Caco-2 (cell line): ENCODE measurements at regions not wholly inside any gene's neighbourhood (a gene's known extent, or its start where the extent isn't known, plus 50 kb on each side); places are given as distances from the start of the nearest gene placed in this dataset.

Experiments used
- BruUV-seq: library from RNA; stranded (reverse); fragments of 400-500 nt; replicated peaks from 2 replicates; lab custom pipeline; 2021; lab: Mats Ljungman, UMichigan
- CTCF ChIA-PET: fragments of 300-600 bp; sonication (Branson Sonifier 250); formaldehyde crosslinking; loops from one replicate; lab custom pipeline; 2022; ENCODE audit warnings: antibody characterized with exemption; lab: Charles Lee
- POLR2A ChIA-PET: fragments of 300-600 bp; sonication (Branson Sonifier 250); formaldehyde crosslinking; loops from one replicate; lab custom pipeline; 2022; ENCODE audit warnings: antibody characterized with exemption; lab: Charles Lee
- DNase-seq, 2 experiments: peaks; one replicate each; pipeline versions ENCODE4 v3.0.0 to v3.0.0-alpha.2; 2020 to 2022
- H3K27me3 ChIP-seq: replicated peaks from 2 replicates; pipeline ENCODE4 v1.6.0; 2011; ENCODE audit warnings: low read length; ENCODE audit not compliant: control insufficient read depth, insufficient read depth
- H3K36me3 ChIP-seq: 2 replicates; pipeline ENCODE4 v1.5.1; 2011; ENCODE audit warnings: low read length; ENCODE audit not compliant: control insufficient read depth, insufficient read depth
- H3K4me1 ChIP-seq: fragments of 250-450 bp; sonication (Bioruptor Pico); 2 replicates; pipeline ENCODE4 v1.5.1; 2020; ENCODE audit warnings: mild to moderate bottlenecking
- H3K4me3 ChIP-seq: 2 replicates; pipeline ENCODE4 v1.5.1; 2011; ENCODE audit warnings: low read depth, mild to moderate bottlenecking, control low read depth, low read length
- H3K9me3 ChIP-seq: fragments of 250-450 bp; sonication (Bioruptor Pico); 2 replicates; pipeline ENCODE4 v1.5.1; 2020; ENCODE audit warnings: mild to moderate bottlenecking, moderate library complexity
- H3K27ac Mint-ChIP-seq: one replicate; pipeline ENCODE4 v1.8.0; 2022; ENCODE audit warnings: mixed read lengths; ENCODE audit not compliant: unreplicated experiment
- H3K27me3 Mint-ChIP-seq: one replicate; pipeline ENCODE4 v1.8.0; 2022; ENCODE audit warnings: mixed read lengths; ENCODE audit not compliant: insufficient read depth, unreplicated experiment
- H3K36me3 Mint-ChIP-seq: one replicate; pipeline ENCODE4 v1.8.0; 2022; ENCODE audit warnings: mild to moderate bottlenecking, mixed read lengths; ENCODE audit not compliant: insufficient read depth, unreplicated experiment
- H3K4me1 Mint-ChIP-seq: one replicate; pipeline ENCODE4 v1.8.0; 2022; ENCODE audit warnings: low read depth, mixed read lengths; ENCODE audit not compliant: unreplicated experiment
- H3K4me3 Mint-ChIP-seq: one replicate; pipeline ENCODE4 v1.8.0; 2022; ENCODE audit warnings: mild to moderate bottlenecking, moderate library complexity, mixed read lengths; ENCODE audit not compliant: unreplicated experiment
- H3K9me3 Mint-ChIP-seq: one replicate; pipeline ENCODE4 v1.8.0; 2022; ENCODE audit warnings: mixed read lengths; ENCODE audit not compliant: unreplicated experiment
- intact Hi-C: fragments of 100-400 bp; cut with micrococcal nuclease; formaldehyde crosslinking; loops from one replicate; pipeline ENCODE4 v1.10.0; 2022; ENCODE audit not compliant: unreplicated experiment
- TF ChIP-seq, protein P1 (sequence below), 2 experiments: fragments of 200-600 bp in 1 of 2; IDR thresholded peaks; 1 replicate in 1 of 2; 2 replicates in 1 of 2; pipeline versions ENCODE4 v1.5.1 to v1.8.0; 2011 to 2022; ENCODE audit warnings: antibody characterized with exemption in 1 of 2, control low read depth in 1 of 2, inconsistent platforms in 1 of 2, low read depth in 1 of 2, low read length in 1 of 2, mild to moderate bottlenecking in 1 of 2, moderate library complexity in 1 of 2; ENCODE audit not compliant: insufficient read depth in 1 of 2, severe bottlenecking in 1 of 2, unreplicated experiment in 1 of 2

GRCh38 chr5:158634714-158635113 is 465.0 kb downstream of the EBF1 start:
- CTCF ChIA-PET = interaction anchor here (0.6 kb wide), 1 partner anchor 123 kb away, joined by 9 read pairs; no protein-coding TSS in a partner anchor
- no peaks in the 10 kb centered on the region for H3K9me3 ChIP-seq
- POLR2A ChIA-PET = no interaction called here
- Mint-ChIP-seq H3K4me3 (no peak overlapping the region), H3K36me3 (no peaks in the 10 kb centered on the region), H3K4me1 (no peaks in the 10 kb centered on the region), H3K9me3 (no peaks in the 10 kb centered on the region), H3K27ac (no peak overlapping the region), H3K27me3 (peaks cover 4% of the 10 kb centered on the region)
- DNase-seq = no peak
- no peaks in the 10 kb centered on the region for H3K36me3 ChIP-seq
- no peaks in the 10 kb centered on the region for H3K27me3 ChIP-seq
- BruUV-seq = no TSS peak
- intact Hi-C loops = no loop called here
- H3K4me1 ChIP-seq = no peaks in the 10 kb centered on the region
- H3K4me3 ChIP-seq = no peak overlapping the region
- TF ChIP-seq, protein P1, sequence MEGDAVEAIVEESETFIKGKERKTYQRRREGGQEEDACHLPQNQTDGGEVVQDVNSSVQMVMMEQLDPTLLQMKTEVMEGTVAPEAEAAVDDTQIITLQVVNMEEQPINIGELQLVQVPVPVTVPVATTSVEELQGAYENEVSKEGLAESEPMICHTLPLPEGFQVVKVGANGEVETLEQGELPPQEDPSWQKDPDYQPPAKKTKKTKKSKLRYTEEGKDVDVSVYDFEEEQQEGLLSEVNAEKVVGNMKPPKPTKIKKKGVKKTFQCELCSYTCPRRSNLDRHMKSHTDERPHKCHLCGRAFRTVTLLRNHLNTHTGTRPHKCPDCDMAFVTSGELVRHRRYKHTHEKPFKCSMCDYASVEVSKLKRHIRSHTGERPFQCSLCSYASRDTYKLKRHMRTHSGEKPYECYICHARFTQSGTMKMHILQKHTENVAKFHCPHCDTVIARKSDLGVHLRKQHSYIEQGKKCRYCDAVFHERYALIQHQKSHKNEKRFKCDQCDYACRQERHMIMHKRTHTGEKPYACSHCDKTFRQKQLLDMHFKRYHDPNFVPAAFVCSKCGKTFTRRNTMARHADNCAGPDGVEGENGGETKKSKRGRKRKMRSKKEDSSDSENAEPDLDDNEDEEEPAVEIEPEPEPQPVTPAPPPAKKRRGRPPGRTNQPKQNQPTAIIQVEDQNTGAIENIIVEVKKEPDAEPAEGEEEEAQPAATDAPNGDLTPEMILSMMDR (IDR thresholded peaks at IDR 0.05; ENCODE audit: insufficient read depth in 1 of 2, low read depth in 1 of 2, low read length in 1 of 2, severe bottlenecking in 1 of 2, unreplicated experiment in 1 of 2) = no peak

DNA sequence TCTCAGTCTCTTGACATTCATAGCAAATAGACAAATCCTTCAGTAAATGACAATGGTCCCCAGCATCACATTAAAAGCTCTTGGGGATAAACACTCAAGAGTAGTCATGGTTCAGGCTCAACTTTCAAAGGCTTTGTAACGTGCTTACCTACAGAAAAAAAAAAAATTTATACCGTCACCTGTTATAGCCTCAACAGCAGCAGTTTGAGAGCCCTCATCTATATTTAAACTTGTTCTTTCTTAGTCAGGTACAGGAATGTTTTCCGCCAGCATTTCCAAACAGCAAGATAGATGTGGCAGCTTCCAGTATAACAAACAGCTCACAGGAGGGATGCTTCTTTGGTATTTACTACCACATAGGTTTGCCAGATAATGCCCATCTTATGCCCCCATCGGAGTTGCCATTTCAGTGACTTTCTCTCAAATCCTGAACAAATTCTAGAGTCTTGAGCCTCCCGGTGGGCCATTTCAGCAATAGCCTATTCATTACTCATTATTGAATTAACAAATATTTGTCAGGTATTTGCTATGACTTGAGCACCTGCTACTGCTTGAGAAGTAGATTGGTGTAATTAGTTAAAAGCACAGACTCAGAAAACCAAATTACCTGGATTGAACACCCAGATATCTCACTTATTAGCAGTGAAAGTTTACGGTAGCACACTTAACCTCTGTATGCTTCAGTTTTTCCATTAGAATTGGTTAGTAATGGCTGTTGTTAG is 470.0 kb downstream of the EBF1 start:
- Mint-ChIP-seq H3K27me3 (peaks cover 23% of the 10 kb centered on the region), H3K9me3 (no peaks in the 10 kb centered on the region), H3K27ac (no peak overlapping the region), H3K4me1 (no peaks in the 10 kb centered on the region), H3K4me3 (no peak overlapping the region), H3K36me3 (no peaks in the 10 kb centered on the region)
- Histone ChIP-seq H3K4me3 (no peak overlapping the region), H3K4me1 (no peaks in the 10 kb centered on the region), H3K27me3 (no peaks in the 10 kb centered on the region), H3K9me3 (no peaks in the 10 kb centered on the region), H3K36me3 (no peaks in the 10 kb centered on the region)
- CTCF ChIA-PET = no interaction called here
- intact Hi-C loops = no loop called here
- no peak for DNase-seq
- TF ChIP-seq, protein P1 (IDR thresholded peaks at IDR 0.05; ENCODE audit: insufficient read depth in 1 of 2, low read depth in 1 of 2, low read length in 1 of 2, severe bottlenecking in 1 of 2, unreplicated experiment in 1 of 2) = no peak
- no TSS peak for BruUV-seq
- POLR2A ChIA-PET = no interaction called here

GRCh38 chr5:158626718-158627117 is 473.0 kb downstream of the EBF1 start:
- Mint-ChIP-seq H3K27ac (no peak overlapping the region), H3K4me1 (no peaks in the 10 kb centered on the region), H3K4me3 (no peak overlapping the region), H3K27me3 (peaks cover 23% of the 10 kb centered on the region), H3K36me3 (no peaks in the 10 kb centered on the region), H3K9me3 (no peaks in the 10 kb centered on the region)
- intact Hi-C loops = no loop called here
- BruUV-seq = no TSS peak
- TF ChIP-seq, protein P1 (IDR thresholded peaks at IDR 0.05; ENCODE audit: insufficient read depth in 1 of 2, low read depth in 1 of 2, low read length in 1 of 2, severe bottlenecking in 1 of 2, unreplicated experiment in 1 of 2) = no peak
- ChIA-PET CTCF (no interaction called here), POLR2A (no interaction called here)
- H3K27me3 ChIP-seq = no peaks in the 10 kb centered on the region
- no peak for DNase-seq
- no peaks in the 10 kb centered on the region for H3K36me3 ChIP-seq
- H3K4me3 ChIP-seq = no peak overlapping the region
- no peaks in the 10 kb centered on the region; the same call in 1 of the 2 replicates for H3K9me3 ChIP-seq
- no peaks in the 10 kb centered on the region for H3K4me1 ChIP-seq
